Liver (tissue), 8 donors: ENCODE measurements at regions not wholly inside any gene's neighbourhood (a gene's known extent, or its start where the extent isn't known, plus 50 kb on each side); places are given as distances from the start of the nearest gene placed in this dataset.

Source experiments
- DNase-seq: peaks from one replicate; pipeline ENCODE4 v3.0.0-alpha.2; 2017; ENCODE audit warnings: low spot score
- H3K27ac ChIP-seq, 2 donors: one replicate each; pipeline ENCODE4 v1.7.0; 2013; ENCODE audit warnings: inconsistent platforms in 2 of 2, low read length in 2 of 2, control low read depth in 1 of 2, low read depth in 1 of 2, mild to moderate bottlenecking in 1 of 2
- H3K27me3 ChIP-seq, 4 donors: one replicate each; pipeline versions ENCODE4 v1.6.1 to v1.7.0; 2013; ENCODE audit warnings: low read length in 3 of 4, inconsistent platforms in 1 of 4, mild to moderate bottlenecking in 1 of 4, moderate library complexity in 1 of 4; ENCODE audit not compliant: control insufficient read depth in 4 of 4, insufficient read depth in 4 of 4
- H3K36me3 ChIP-seq, 4 donors: one replicate each; pipeline versions ENCODE4 v1.6.1 to v1.7.0; 2013; ENCODE audit warnings: low read length in 3 of 4, mild to moderate bottlenecking in 3 of 4, low read depth in 1 of 4, moderate library complexity in 1 of 4; ENCODE audit not compliant: control insufficient read depth in 4 of 4, insufficient read depth in 3 of 4
- H3K4me1 ChIP-seq, 4 donors: one replicate each; pipeline versions ENCODE4 v1.6.1 to v1.7.0; 2013; ENCODE audit warnings: low read length in 3 of 4, mild to moderate bottlenecking in 3 of 4, moderate library complexity in 1 of 4; ENCODE audit not compliant: control insufficient read depth in 4 of 4, insufficient read depth in 4 of 4
- H3K4me3 ChIP-seq, 3 donors: one replicate each; pipeline versions ENCODE4 v1.6.1 to v1.7.0; 2013; ENCODE audit warnings: low read length in 3 of 3, control low read depth in 1 of 3, low read depth in 1 of 3, mild to moderate bottlenecking in 1 of 3
- H3K9ac ChIP-seq, 2 donors: one replicate each; pipeline ENCODE4 v1.7.0; 2013; ENCODE audit warnings: low read length in 2 of 2, mild to moderate bottlenecking in 2 of 2, moderate library complexity in 2 of 2, control low read depth in 1 of 2, low read depth in 1 of 2
- H3K9me3 ChIP-seq, 4 donors: one replicate each; pipeline versions ENCODE4 v1.6.1 to v1.7.0; 2013; ENCODE audit warnings: low read length in 3 of 4; ENCODE audit not compliant: control insufficient read depth in 4 of 4
- ATF3 ChIP-seq: IDR thresholded peaks from 2 replicates; pipeline ENCODE4 v1.6.1; 2016; ENCODE audit warnings: antibody characterized with exemption
- CTCF ChIP-seq: fragments of 150-350 bp; IDR thresholded peaks from 2 replicates; pipeline ENCODE4 v1.5.1; 2017; ENCODE audit warnings: improper control_type of control experiment, low read depth, low read length; ENCODE audit not compliant: missing input control
- FOXA2 ChIP-seq: IDR thresholded peaks from 2 replicates; pipeline ENCODE4 v1.6.1; 2016; ENCODE audit warnings: antibody characterized with exemption
- GABPA ChIP-seq, 2 donors: IDR thresholded peaks in 1 of 2; conservative IDR thresholded peaks in 1 of 2; 2 replicates each; pipeline ENCODE4 v1.6.1; 2016; ENCODE audit warnings: antibody characterized with exemption in 2 of 2, mild to moderate bottlenecking in 1 of 2, moderate library complexity in 1 of 2
- HNF4A ChIP-seq, 2 donors: conservative IDR thresholded peaks; 2 replicates each; pipeline ENCODE4 v1.6.1; 2016; ENCODE audit warnings: antibody characterized with exemption in 2 of 2, mild to moderate bottlenecking in 2 of 2
- NR2F2 ChIP-seq: IDR thresholded peaks from 2 replicates; pipeline ENCODE4 v1.6.1; 2016; ENCODE audit warnings: antibody characterized with exemption
- RAD21 ChIP-seq, 2 donors: IDR thresholded peaks; 2 replicates each; pipeline ENCODE4 v1.6.1; 2016; ENCODE audit warnings: antibody characterized with exemption in 2 of 2, mild to moderate bottlenecking in 2 of 2
- REST ChIP-seq: IDR thresholded peaks from 2 replicates; pipeline ENCODE4 v1.6.1; 2016; ENCODE audit warnings: antibody characterized with exemption, mild to moderate bottlenecking
- RXRA ChIP-seq, 2 donors: IDR thresholded peaks; 2 replicates each; pipeline ENCODE4 v1.6.1; 2017 to 2018; ENCODE audit warnings: antibody characterized with exemption in 2 of 2, mild to moderate bottlenecking in 1 of 2
- YY1 ChIP-seq: IDR thresholded peaks from 2 replicates; pipeline ENCODE4 v1.6.1; 2016; ENCODE audit warnings: antibody characterized with exemption, mild to moderate bottlenecking
- ZBTB33 ChIP-seq: IDR thresholded peaks from 2 replicates; pipeline ENCODE4 v1.6.1; 2016; ENCODE audit warnings: antibody characterized with exemption
- WGBS: extraction: QIAGEN DNeasy Blood & Tissue Kit; methylation state at CpG from one replicate; pipeline ENCODE4 v1.1.7; 2013; 5-methylcytosine and 5-hydroxymethylcytosine counted together
- donor health status: healthy.
- donor health status: healthy.
- donor health status: healthy.
- donor health status: healthy.
- donor health status: healthy.

- 98% methylated on average over 4 of the region's 4 CpGs for WGBS
- H3K9me3 ChIP-seq, result no peaks in the 10 kb centered on the region
Observed at GRCh38 chr10:64334084-64334483, 812.9 kb downstream of the REEP3 start.

GRCh38 chr10:64344211-64344610, 823.0 kb downstream of the REEP3 start:
- no peak for DNase-seq
- H3K27ac ChIP-seq, result no peak overlapping the region
- no peak overlapping the region for H3K9ac ChIP-seq
- 90% methylated on average over 1 of the region's 1 CpG for WGBS
- H3K27me3 ChIP-seq, result no peaks in the 10 kb centered on the region
- no peaks in the 10 kb centered on the region for H3K36me3 ChIP-seq
- no peaks in the 10 kb centered on the region for H3K9me3 ChIP-seq
- no peak overlapping the region for H3K4me3 ChIP-seq
- H3K4me1 ChIP-seq, result no peaks in the 10 kb centered on the region
- no peak for TF ChIP-seq RAD21 (IDR thresholded peaks at IDR 0.05)
- no peak for TF ChIP-seq GABPA (IDR thresholded peaks at IDR 0.05 in 1 of 2, conservative IDR thresholded peaks at IDR 0.05 in 1 of 2)
- TF ChIP-seq REST, result no peak
- TF ChIP-seq NR2F2, result no peak
- no peak for TF ChIP-seq CTCF
- TF ChIP-seq ZBTB33, result no peak
- no peak for TF ChIP-seq YY1
- TF ChIP-seq FOXA2, result no peak

More at GRCh38 chr10:64334084-64334483, 812.9 kb downstream of the REEP3 start:
- Histone ChIP-seq H3K4me3 (no peak overlapping the region), H3K27me3 (no peaks in the 10 kb centered on the region), H3K36me3 (no peaks in the 10 kb centered on the region), H3K9ac (no peak overlapping the region), H3K27ac (no peak overlapping the region), H3K4me1 (no peaks in the 10 kb centered on the region)
- no peak for DNase-seq
- TF ChIP-seq HNF4A (conservative IDR thresholded peaks at IDR 0.05) (no peak), YY1 (no peak), ATF3 (no peak), RXRA (IDR thresholded peaks at IDR 0.05) (no peak), ZBTB33 (no peak), CTCF (no peak)
